IPS-18a (cell line): ENCODE measurements at regions not wholly inside any gene's neighbourhood (a gene's known extent, or its start where the extent isn't known, plus 50 kb on each side); places are given as distances from the start of the nearest gene placed in this dataset.

Source experiments
- H3K27ac ChIP-seq: one replicate; pipeline ENCODE4 v1.5.1; 2013; ENCODE audit warnings: low read length
- H3K27me3 ChIP-seq: one replicate; pipeline ENCODE4 v1.6.1; 2013; ENCODE audit warnings: mild to moderate bottlenecking, low read length; ENCODE audit not compliant: control insufficient read depth, insufficient read depth
- H3K36me3 ChIP-seq: one replicate; pipeline ENCODE4 v1.6.1; 2013; ENCODE audit warnings: low read depth, low read length; ENCODE audit not compliant: control insufficient read depth
- H3K4me1 ChIP-seq: one replicate; pipeline ENCODE4 v1.6.1; 2013; ENCODE audit warnings: low read depth, low read length; ENCODE audit not compliant: control insufficient read depth
- H3K4me3 ChIP-seq: one replicate; pipeline ENCODE4 v1.5.1; 2013; ENCODE audit warnings: low read length
- H3K9ac ChIP-seq: one replicate; pipeline ENCODE4 v1.6.1; 2013; ENCODE audit warnings: mild to moderate bottlenecking, low read length, moderate library complexity
- H3K9me3 ChIP-seq: one replicate; pipeline ENCODE4 v1.6.1; 2013; ENCODE audit warnings: low read depth, low read length; ENCODE audit not compliant: control insufficient read depth

- H3K27me3 ChIP-seq, result no peaks in the 10 kb centered on the region
- H3K4me1 ChIP-seq, result no peaks in the 10 kb centered on the region
- no peak overlapping the region for H3K9ac ChIP-seq
- H3K9me3 ChIP-seq, result no peaks in the 10 kb centered on the region
- no peak overlapping the region for H3K4me3 ChIP-seq
- no peak overlapping the region for H3K27ac ChIP-seq
- no peaks in the 10 kb centered on the region for H3K36me3 ChIP-seq
Observed at GRCh38 chr5:74143151-74143550, 497.4 kb downstream of the ENC1 start.

DNA sequence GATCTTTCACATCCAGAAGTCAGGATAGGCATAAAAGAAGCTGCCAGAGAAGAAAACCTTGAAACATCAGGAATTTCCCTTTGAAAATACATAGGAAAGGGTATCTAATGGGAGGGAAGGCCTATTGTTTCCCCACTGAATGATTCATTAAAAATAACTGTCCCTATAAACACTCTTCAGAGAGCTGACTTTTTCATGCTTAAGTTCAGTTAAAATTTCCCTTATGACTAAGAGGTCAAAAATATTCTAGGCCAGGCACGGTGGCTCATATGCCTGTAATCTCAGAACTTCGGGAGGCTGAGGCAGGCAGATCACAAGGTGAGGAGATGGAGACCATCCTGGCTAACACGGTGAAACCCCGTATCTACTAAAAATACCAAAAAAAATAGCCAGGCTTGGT, 499.5 kb downstream of the ENC1 start:
- no peak overlapping the region for H3K4me3 ChIP-seq
- H3K36me3 ChIP-seq, result no peaks in the 10 kb centered on the region
- H3K27ac ChIP-seq, result no peak overlapping the region
- no peaks in the 10 kb centered on the region for H3K9me3 ChIP-seq
- no peak overlapping the region for H3K9ac ChIP-seq
- no peaks in the 10 kb centered on the region for H3K27me3 ChIP-seq
- H3K4me1 ChIP-seq, result no peaks in the 10 kb centered on the region

- Histone ChIP-seq H3K9ac (no peak overlapping the region), H3K4me1 (no peaks in the 10 kb centered on the region), H3K27ac (no peak overlapping the region), H3K36me3 (no peaks in the 10 kb centered on the region), H3K4me3 (no peak overlapping the region), H3K27me3 (no peaks in the 10 kb centered on the region), H3K9me3 (no peaks in the 10 kb centered on the region)
Observed at GRCh38 chr5:74140409-74140808, 500.1 kb downstream of the ENC1 start.

GRCh38 chr5:74139589-74139988, 500.9 kb downstream of the ENC1 start:
- no peak overlapping the region for H3K4me3 ChIP-seq
- H3K27me3 ChIP-seq, result no peaks in the 10 kb centered on the region
- no peaks in the 10 kb centered on the region for H3K36me3 ChIP-seq
- no peak overlapping the region for H3K9ac ChIP-seq
- no peaks in the 10 kb centered on the region for H3K9me3 ChIP-seq
- no peak overlapping the region for H3K27ac ChIP-seq
- no peaks in the 10 kb centered on the region for H3K4me1 ChIP-seq

DNA sequence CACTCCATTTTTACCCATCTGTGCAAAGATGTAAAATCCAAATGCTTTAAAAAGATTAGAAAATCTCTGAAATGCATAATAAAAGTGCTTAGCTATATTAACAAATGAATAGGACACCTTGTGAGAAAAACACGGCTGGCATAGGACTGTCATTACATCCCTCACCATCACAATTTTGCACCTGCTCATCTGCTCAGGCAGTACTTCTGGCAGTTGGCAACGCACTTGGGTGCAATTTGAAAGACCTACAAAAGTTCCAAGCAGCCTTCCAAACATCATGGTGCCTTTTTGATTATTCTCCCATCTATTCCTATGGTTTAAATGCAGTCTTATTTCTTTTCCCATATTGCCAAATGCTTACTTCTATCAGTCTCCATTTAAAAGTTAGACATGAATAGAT, 501.8 kb downstream of the ENC1 start:
- no peak overlapping the region for H3K27ac ChIP-seq
- H3K9ac ChIP-seq, result no peak overlapping the region
- H3K27me3 ChIP-seq, result no peaks in the 10 kb centered on the region
- H3K4me3 ChIP-seq, result no peak overlapping the region
- H3K36me3 ChIP-seq, result no peaks in the 10 kb centered on the region
- H3K4me1 ChIP-seq, result no peaks in the 10 kb centered on the region
- H3K9me3 ChIP-seq, result no peaks in the 10 kb centered on the region

DNA sequence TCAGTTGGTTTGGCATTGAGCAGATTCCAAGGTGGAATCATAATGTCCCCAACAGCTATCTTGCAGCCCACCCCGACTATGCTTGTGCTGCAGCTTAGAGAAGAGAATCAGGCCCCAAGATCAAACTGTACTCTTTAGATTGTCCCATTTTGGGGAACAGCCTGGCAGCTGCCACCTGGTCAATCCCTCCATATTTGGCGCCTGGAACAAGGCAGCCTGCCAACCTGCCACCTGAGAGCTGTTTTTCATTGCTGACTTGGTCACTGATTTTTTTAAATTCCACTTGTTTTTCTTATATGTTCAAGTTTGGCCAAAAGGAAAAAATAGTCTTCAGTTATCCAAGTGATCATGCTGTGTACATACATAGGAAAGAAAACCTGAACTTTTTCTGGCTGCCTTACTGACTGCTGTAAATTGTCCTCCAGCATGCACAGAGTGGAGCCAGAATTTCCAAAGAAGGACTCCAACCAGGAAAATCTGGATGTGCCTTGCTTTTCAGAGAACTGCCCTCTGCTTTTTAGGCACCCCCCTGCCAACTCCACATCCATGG, 504.2 kb downstream of the ENC1 start:
- Histone ChIP-seq H3K36me3 (no peaks in the 10 kb centered on the region), H3K4me1 (no peaks in the 10 kb centered on the region), H3K9ac (no peak overlapping the region), H3K27me3 (no peaks in the 10 kb centered on the region), H3K9me3 (no peaks in the 10 kb centered on the region), H3K4me3 (no peak overlapping the region), H3K27ac (no peak overlapping the region)

DNA sequence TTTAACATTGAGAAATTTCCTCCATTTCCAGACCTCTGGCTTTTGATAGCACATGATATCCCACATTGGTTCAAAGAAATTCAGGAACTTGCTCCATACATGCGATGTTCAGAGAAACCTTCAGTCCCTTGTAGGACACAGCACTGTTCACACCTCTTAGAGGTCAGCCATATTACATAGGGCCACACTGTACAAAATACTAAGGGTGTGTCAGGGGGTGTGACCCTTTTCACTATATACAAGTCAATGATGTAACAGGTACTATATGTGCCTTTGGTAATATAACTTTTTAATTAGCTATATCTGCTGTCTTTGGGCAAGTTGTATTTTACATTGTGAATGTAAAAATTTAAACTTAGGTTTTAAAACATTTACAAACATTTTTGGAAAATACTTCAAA, 505.5 kb downstream of the ENC1 start:
- H3K9me3 ChIP-seq, result no peaks in the 10 kb centered on the region
- H3K36me3 ChIP-seq, result no peaks in the 10 kb centered on the region
- no peaks in the 10 kb centered on the region for H3K4me1 ChIP-seq

DNA sequence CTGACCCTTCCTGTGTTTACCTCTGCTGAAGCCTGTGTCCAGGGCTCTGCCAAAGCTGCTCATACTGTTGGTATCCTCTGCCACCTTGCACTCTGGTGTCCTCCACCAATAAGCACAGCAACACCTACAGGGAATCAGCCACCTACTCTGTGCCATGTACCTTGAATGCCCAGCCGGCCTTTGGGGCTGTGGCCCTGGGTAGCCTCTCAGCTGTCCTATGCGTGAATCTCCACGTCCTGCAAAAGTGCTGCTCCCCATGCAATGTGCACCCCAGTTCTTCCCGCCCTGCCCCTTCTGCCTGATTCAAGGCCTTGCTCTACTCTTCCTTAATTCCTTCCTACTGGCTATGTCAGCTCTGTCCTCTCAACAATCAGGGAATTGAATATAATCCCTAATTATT, 506.5 kb downstream of the ARHGEF28 start:
- Histone ChIP-seq H3K9me3 (no peaks in the 10 kb centered on the region), H3K27me3 (no peaks in the 10 kb centered on the region), H3K4me3 (no peak overlapping the region), H3K9ac (no peak overlapping the region), H3K27ac (no peak overlapping the region), H3K4me1 (no peaks in the 10 kb centered on the region), H3K36me3 (no peaks in the 10 kb centered on the region)

More for the DNA sequence above, 505.5 kb downstream of the ENC1 start:
- H3K27me3 ChIP-seq, result no peaks in the 10 kb centered on the region
- H3K9ac ChIP-seq, result no peak overlapping the region
- H3K27ac ChIP-seq, result no peak overlapping the region
- H3K4me3 ChIP-seq, result no peak overlapping the region

DNA sequence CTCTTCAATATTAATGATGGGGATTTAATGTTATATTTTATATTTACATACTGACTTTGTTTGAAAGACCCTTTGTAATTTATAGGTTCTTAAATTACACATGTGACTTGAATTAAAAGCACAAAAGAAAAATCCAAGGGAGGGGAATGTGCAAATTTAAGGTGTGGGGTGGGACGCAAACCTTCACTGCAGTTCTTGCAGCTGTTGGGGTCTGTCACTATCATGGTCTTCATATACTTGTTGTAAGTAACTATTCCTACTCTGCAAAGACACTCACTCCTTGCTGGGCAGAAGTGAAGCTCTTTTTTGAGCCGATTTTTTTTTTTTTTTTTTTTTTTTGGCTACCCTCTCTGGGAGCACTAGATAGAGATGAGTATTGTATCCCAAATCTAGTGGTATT, 505.3 kb downstream of the ARHGEF28 start:
- H3K36me3 ChIP-seq, result no peaks in the 10 kb centered on the region
- H3K4me1 ChIP-seq, result no peaks in the 10 kb centered on the region
- no peaks in the 10 kb centered on the region for H3K27me3 ChIP-seq
- no peak overlapping the region for H3K9ac ChIP-seq
- H3K27ac ChIP-seq, result no peak overlapping the region
- H3K4me3 ChIP-seq, result no peak overlapping the region
- no peaks in the 10 kb centered on the region for H3K9me3 ChIP-seq

- no peaks in the 10 kb centered on the region for H3K4me1 ChIP-seq
- H3K27ac ChIP-seq, result no peak overlapping the region
- H3K9me3 ChIP-seq, result no peaks in the 10 kb centered on the region
- no peak overlapping the region for H3K4me3 ChIP-seq
- no peaks in the 10 kb centered on the region for H3K27me3 ChIP-seq
- H3K36me3 ChIP-seq, result no peaks in the 10 kb centered on the region
- H3K9ac ChIP-seq, result no peak overlapping the region
Observed at GRCh38 chr5:74130155-74130897, 504.3 kb downstream of the ARHGEF28 start.

DNA sequence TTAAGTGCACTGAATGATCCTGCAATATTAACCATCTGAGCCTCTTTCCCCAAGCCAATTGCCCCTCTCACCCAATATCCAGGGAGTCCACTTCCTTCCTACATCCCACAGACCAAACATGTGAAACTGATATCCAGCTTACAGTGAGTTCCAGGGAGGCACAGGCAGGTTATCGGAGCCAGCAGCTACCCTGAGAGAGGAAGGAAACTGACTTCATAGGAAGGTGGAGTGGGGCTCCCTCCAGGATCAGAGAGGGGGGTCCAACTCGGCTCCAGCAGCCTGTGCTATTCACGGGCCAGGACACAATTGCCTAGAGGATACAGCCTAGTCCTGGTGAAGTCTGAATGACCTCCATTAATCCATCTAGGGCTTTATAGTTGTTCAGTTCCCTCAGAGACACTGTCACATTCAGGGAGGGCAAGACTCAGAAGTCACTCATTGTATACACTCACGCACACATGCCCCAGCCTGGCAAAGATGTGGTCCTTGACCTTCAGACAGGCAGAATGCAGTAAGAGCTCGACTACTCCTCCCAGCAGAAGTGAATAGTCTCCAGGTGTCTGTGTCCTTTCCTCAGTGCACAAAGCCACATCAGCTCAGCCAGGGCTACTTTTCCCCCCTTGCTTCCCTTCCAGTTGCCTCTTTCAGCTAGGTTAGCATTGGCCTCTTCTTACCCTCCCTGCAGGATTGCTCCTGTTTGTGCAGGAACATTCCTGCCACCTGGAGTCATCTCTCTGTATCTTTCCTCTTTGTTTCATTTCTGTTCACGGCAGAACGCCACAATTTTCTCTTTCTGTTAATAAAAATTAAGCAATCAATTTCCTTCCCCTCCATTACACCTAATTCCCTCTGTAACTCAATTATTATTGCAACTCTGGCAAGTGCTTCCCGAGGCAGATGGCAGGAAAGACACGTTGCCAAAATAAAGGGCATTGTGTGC, 501.7 kb downstream of the ARHGEF28 start:
- Histone ChIP-seq H3K4me1 (no peaks in the 10 kb centered on the region), H3K9me3 (no peaks in the 10 kb centered on the region), H3K9ac (no peak overlapping the region), H3K36me3 (no peaks in the 10 kb centered on the region), H3K4me3 (no peak overlapping the region), H3K27ac (no peak overlapping the region), H3K27me3 (no peaks in the 10 kb centered on the region)
